ENCODE measurements at regions not wholly inside any gene's neighbourhood (a gene's known extent, or its start where the extent isn't known, plus 50 kb on each side); places are given as distances from the start of the nearest gene placed in this dataset.

GRCh38 chr1:67536957-67537666 lies 106.9 kb upstream of the SERBP1 start:
- TF ChIP-seq POLR2AphosphoS5 (IDR thresholded peaks at IDR 0.05; ENCODE audit: low read depth, low read length): no peak
- no peak for TF ChIP-seq CTCF (IDR thresholded peaks at IDR 0.05; ENCODE audit: control extremely low read depth in 1 of 3, insufficient read depth in 1 of 3, low read depth in 1 of 3, low read length in 3 of 3)
- TF ChIP-seq GABPA (IDR thresholded peaks at IDR 0.05; ENCODE audit: borderline replicate concordance, insufficient read depth, low read length): no peak
- no peak for TF ChIP-seq TAF1 (IDR thresholded peaks at IDR 0.05; ENCODE audit: low read depth, low read length)
- TF ChIP-seq EZH2 (IDR thresholded peaks at IDR 0.05; ENCODE audit: low read depth, low read length, severe bottlenecking): no peak
- TF ChIP-seq ASH2L (IDR thresholded peaks at IDR 0.05; ENCODE audit: low read length): no peak
- no peak for TF ChIP-seq CHD7 (IDR thresholded peaks at IDR 0.05; ENCODE audit: insufficient replicate concordance, low read length)

All from H1 (cell line).